Upper lobe of left lung (tissue), 6 donors: ENCODE measurements at regions not wholly inside any gene's neighbourhood (a gene's known extent, or its start where the extent isn't known, plus 50 kb on each side); places are given as distances from the start of the nearest gene placed in this dataset.
A peak's percentile ranks its signal among the peaks of the same experiment; 100 is the strongest.

ENCODE experiments used
- ATAC-seq, 2 donors: fragments of 200-7000 bp; cut with Tn5 transposase; one replicate each; pipeline ENCODE4 v1.9.1; 2022; ENCODE audit warnings: mild to moderate bottlenecking in 2 of 2, moderate library complexity in 2 of 2; ENCODE audit not compliant: low FRiP score in 2 of 2
- DNase-seq, 2 donors: peaks; one replicate each; pipeline ENCODE4 v3.0.0-alpha.2; 2019 to 2020
- H3K27ac ChIP-seq, 4 donors: fragments of 200-600 bp; sonication (generic); one replicate each; pipeline ENCODE4 v1.5.1; 2016 to 2019
- H3K27me3 ChIP-seq, 4 donors: fragments of 200-600 bp; sonication (generic); one replicate each; pipeline ENCODE4 v1.5.1; 2017 to 2019
- H3K36me3 ChIP-seq, 4 donors: fragments of 200-600 bp; sonication (generic); one replicate each; pipeline ENCODE4 v1.5.1; 2016 to 2019
- H3K4me1 ChIP-seq, 4 donors: fragments of 200-600 bp; sonication (generic); one replicate each; pipeline ENCODE4 v1.5.1; 2018 to 2019
- H3K4me3 ChIP-seq, 4 donors: fragments of 200-600 bp; sonication (generic); one replicate each; pipeline ENCODE4 v1.5.1; 2017 to 2019; ENCODE audit warnings: mild to moderate bottlenecking in 2 of 4, moderate library complexity in 1 of 4
- H3K9me3 ChIP-seq, 4 donors: fragments of 200-600 bp; sonication (generic); one replicate each; pipeline ENCODE4 v1.5.1; 2018 to 2019
- EP300 ChIP-seq, 4 donors: sonication (generic); formaldehyde crosslinking; IDR thresholded peaks; one replicate each; pipeline ENCODE4 v1.5.1; 2017; ENCODE audit warnings: antibody characterized with exemption in 4 of 4, control low read depth in 2 of 4
- POLR2A ChIP-seq, 4 donors: fragments of 450-650 bp; IDR thresholded peaks; one replicate each; pipeline ENCODE4 v1.5.1; 2016 to 2017; ENCODE audit warnings: antibody characterized with exemption in 4 of 4, mild to moderate bottlenecking in 2 of 4
- POLR2AphosphoS5 ChIP-seq, 2 donors: sonication (generic); formaldehyde crosslinking; IDR thresholded peaks; one replicate each; pipeline ENCODE4 v1.5.1; 2017; ENCODE audit warnings: antibody characterized with exemption in 2 of 2
- WGBS, 2 donors: methylation state at CpG; one replicate each; pipeline ENCODE4 v1.1.5; 2017 to 2018; 5-methylcytosine and 5-hydroxymethylcytosine counted together
- TF ChIP-seq, protein P1 (sequence below), 6 experiments: fragments of 450-650 bp in 4 of 6; fragments of 200-600 bp in 2 of 6; sonication (generic) in 2 of 6; IDR thresholded peaks; one replicate each; pipeline ENCODE4 v1.5.1; 2016 to 2019; ENCODE audit warnings: antibody characterized with exemption in 6 of 6
- donor health status: DM: no; HTN: no; CAD: no; lungs with moderate emphysema.
- donor health status: DM: no; HTN: yes; CAD: no; lungs with severe emphysema.

DNA sequence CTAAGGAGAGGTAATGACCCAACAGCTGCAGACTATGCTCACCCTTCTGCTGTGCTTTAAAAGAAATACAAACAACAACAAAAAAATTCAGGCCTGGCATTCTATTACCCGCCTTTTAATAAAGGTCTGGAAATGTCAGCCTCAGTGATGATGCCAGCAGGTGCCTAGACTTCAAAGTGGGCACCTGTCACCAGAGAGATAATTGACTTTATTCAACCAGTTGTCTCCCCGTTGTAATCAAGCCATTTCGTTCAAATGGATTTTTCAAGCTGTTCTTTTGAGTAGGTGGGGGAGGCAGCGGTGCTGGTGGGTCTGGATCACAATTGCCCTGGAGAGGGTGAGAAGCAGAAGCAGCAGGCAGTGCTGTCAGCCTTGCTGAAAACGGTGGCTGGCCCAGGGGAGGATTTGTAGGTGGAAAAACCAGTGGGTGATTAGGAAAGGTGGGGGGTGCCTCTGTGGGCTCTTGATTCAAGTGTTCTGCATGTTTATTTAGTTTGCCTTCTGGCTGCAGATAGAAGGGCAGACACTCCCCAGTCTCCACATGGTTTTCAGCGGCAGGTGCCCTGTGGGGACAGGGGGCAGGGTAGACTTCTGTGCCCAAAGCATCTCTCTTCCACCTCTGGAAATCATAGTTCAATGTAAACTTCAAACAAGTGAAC, 300.2 kb upstream of the SLCO3A1 start:
- H3K36me3 ChIP-seq: no peaks in the 10 kb centered on the region
- no peak for TF ChIP-seq POLR2AphosphoS5 (IDR thresholded peaks at IDR 0.05)
- no peak for TF ChIP-seq POLR2A (IDR thresholded peaks at IDR 0.05)
- TF ChIP-seq EP300 (IDR thresholded peaks at IDR 0.05): no peak
- TF ChIP-seq, protein P1, sequence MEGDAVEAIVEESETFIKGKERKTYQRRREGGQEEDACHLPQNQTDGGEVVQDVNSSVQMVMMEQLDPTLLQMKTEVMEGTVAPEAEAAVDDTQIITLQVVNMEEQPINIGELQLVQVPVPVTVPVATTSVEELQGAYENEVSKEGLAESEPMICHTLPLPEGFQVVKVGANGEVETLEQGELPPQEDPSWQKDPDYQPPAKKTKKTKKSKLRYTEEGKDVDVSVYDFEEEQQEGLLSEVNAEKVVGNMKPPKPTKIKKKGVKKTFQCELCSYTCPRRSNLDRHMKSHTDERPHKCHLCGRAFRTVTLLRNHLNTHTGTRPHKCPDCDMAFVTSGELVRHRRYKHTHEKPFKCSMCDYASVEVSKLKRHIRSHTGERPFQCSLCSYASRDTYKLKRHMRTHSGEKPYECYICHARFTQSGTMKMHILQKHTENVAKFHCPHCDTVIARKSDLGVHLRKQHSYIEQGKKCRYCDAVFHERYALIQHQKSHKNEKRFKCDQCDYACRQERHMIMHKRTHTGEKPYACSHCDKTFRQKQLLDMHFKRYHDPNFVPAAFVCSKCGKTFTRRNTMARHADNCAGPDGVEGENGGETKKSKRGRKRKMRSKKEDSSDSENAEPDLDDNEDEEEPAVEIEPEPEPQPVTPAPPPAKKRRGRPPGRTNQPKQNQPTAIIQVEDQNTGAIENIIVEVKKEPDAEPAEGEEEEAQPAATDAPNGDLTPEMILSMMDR (IDR thresholded peaks at IDR 0.05): no peak
- WGBS, 2 donors: 63 to 75% methylated on average over 5 to 6 of the region's 6 CpGs
- ATAC-seq (no peak), DNase-seq (peak in 1 of 2 donors; percentile 30)
- H3K9me3 ChIP-seq: no peaks in the 10 kb centered on the region
- no peaks in the 10 kb centered on the region for H3K27me3 ChIP-seq
- no peak overlapping the region for H3K27ac ChIP-seq
- H3K4me3 ChIP-seq: no peak overlapping the region
- peaks cover 0 to 6% (median 0%) of the 10 kb centered on the region in 4 donors for H3K4me1 ChIP-seq

DNA sequence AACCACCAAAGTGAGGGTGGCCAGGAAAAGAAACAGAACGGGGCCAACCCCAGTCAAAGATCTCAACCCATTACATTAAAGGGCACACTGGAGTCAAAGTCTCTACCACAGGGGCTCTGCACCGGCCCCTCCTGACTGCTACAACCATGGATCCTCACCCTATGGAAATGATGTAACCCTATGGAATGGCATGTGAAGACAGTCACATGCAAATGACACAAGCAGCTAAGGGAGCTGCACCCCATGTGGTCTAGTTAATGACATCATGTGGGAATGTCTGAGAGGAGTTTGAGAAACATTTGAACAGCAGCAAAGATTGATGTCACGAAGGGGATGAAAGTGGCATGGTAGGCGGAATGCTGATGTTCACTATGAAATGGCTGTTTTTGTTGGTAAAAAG, 298.2 kb upstream of the SLCO3A1 start:
- DNase-seq: no peak
- WGBS, 2 donors: 80 to 95% methylated on average over 4 of the region's 4 CpGs
- Histone ChIP-seq H3K36me3 (no peaks in the 10 kb centered on the region), H3K27ac (no peak overlapping the region), H3K9me3 (no peaks in the 10 kb centered on the region), H3K27me3 (no peaks in the 10 kb centered on the region), H3K4me3 (no peak overlapping the region), H3K4me1 (peaks cover 0 to 6% (median 0%) of the 10 kb centered on the region in 4 donors)
- TF ChIP-seq, protein P1 (IDR thresholded peaks at IDR 0.05): no peak
- TF ChIP-seq EP300 (IDR thresholded peaks at IDR 0.05) (no peak), POLR2A (IDR thresholded peaks at IDR 0.05) (no peak)
- ATAC-seq: no peak

DNA sequence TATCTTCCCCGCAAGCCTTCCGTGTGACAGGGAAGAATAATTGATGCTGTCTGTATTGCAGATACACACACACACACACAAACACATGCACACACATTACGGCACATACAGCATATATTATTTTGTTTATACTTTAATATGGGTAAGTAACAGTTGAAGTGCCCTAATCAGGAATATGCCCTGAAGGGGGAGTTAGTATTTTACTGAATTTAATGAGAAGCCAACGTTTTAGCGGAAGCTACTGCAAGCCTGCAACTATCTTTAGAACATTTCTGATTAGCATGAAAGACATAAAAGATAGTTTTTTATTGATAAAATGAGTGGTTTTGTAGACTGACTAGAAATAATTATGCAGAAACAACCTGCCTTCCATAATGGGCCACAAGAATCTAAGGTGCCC, 296.6 kb upstream of the SLCO3A1 start:
- no peaks in the 10 kb centered on the region for H3K9me3 ChIP-seq
- no peak for TF ChIP-seq POLR2A (IDR thresholded peaks at IDR 0.05)
- TF ChIP-seq, protein P1 (IDR thresholded peaks at IDR 0.05): no peak
- TF ChIP-seq EP300 (IDR thresholded peaks at IDR 0.05): no peak
- TF ChIP-seq POLR2AphosphoS5 (IDR thresholded peaks at IDR 0.05): no peak
- DNase-seq (no peak), ATAC-seq (no peak)
- H3K36me3 ChIP-seq: no peaks in the 10 kb centered on the region
- H3K4me3 ChIP-seq: no peak overlapping the region
- no peaks in the 10 kb centered on the region for H3K27me3 ChIP-seq
- 89 to 92% methylated on average over 5 of the region's 5 CpGs for WGBS, 2 donors
- H3K27ac ChIP-seq: no peak overlapping the region
- peaks cover 0 to 6% (median 0%) of the 10 kb centered on the region in 4 donors for H3K4me1 ChIP-seq

DNA sequence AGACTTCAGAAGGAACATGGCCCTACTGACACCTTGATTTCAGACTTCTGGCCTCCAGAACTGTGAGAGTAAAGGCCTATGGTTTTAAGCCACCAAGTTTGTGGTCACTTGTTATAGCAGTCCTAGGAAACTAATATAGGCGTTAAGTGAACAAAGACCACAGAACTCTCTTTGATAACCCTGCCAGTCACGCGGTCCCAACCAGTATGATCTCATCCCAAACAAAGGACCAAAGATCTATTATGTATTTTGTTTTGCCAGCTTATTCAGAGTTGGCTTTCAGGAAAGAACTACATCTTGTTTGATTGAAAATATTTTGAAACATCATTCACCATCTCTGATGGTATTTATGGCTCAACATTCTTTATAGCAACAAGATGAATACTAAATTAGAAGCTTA, 294.4 kb upstream of the SLCO3A1 start:
- TF ChIP-seq POLR2AphosphoS5 (IDR thresholded peaks at IDR 0.05): no peak
- TF ChIP-seq, protein P1 (IDR thresholded peaks at IDR 0.05): no peak
- no peak for TF ChIP-seq EP300 (IDR thresholded peaks at IDR 0.05)
- TF ChIP-seq POLR2A (IDR thresholded peaks at IDR 0.05): no peak
- H3K4me3 ChIP-seq: no peak overlapping the region
- no peaks in the 10 kb centered on the region for H3K4me1 ChIP-seq
- DNase-seq: no peak
- no peaks in the 10 kb centered on the region for H3K27me3 ChIP-seq
- WGBS, 2 donors: 86 to 93% methylated on average over 3 of the region's 3 CpGs
- ATAC-seq: no peak
- H3K27ac ChIP-seq: no peak overlapping the region
- no peaks in the 10 kb centered on the region for H3K9me3 ChIP-seq
- H3K36me3 ChIP-seq: no peaks in the 10 kb centered on the region
